Lung (tissue), 12 donors: ENCODE measurements at regions not wholly inside any gene's neighbourhood (a gene's known extent, or its start where the extent isn't known, plus 50 kb on each side); places are given as distances from the start of the nearest gene placed in this dataset. TPM values are rescaled to one million over a fixed set of nuclear protein-coding genes. Genes with fewer than 3 reads are reported as not detected.

Experiments used
- ATAC-seq: fragments of 200-7000 bp; cut with Tn5 transposase; one replicate; pipeline ENCODE4 v1.9.1; 2020; ENCODE audit warnings: moderate number of reproducible peaks; ENCODE audit not compliant: insufficient read depth, low FRiP score
- DNase-seq, 3 donors: peaks; one replicate each; pipeline ENCODE4 v3.0.0-alpha.2; 2013 to 2017
- H3K27ac ChIP-seq, 2 donors: one replicate each; pipeline ENCODE4 v1.5.1; 2013; ENCODE audit warnings: mild to moderate bottlenecking in 2 of 2, moderate library complexity in 2 of 2, control low read depth in 1 of 2, inconsistent platforms in 1 of 2, low read depth in 1 of 2, low read length in 1 of 2
- H3K27me3 ChIP-seq, 3 donors: one replicate each; pipeline ENCODE4 v1.5.1; 2013; ENCODE audit warnings: low read length in 2 of 3; ENCODE audit not compliant: control insufficient read depth in 3 of 3, insufficient read depth in 3 of 3
- H3K36me3 ChIP-seq, 4 donors: one replicate each; pipeline ENCODE4 v1.5.1; 2013; ENCODE audit warnings: low read length in 4 of 4, mild to moderate bottlenecking in 1 of 4, moderate library complexity in 1 of 4; ENCODE audit not compliant: control insufficient read depth in 4 of 4, insufficient read depth in 4 of 4
- H3K4me1 ChIP-seq, 5 donors: one replicate each; pipeline ENCODE4 v1.5.1; 2013; ENCODE audit warnings: low read length in 5 of 5, mild to moderate bottlenecking in 2 of 5, moderate library complexity in 1 of 5; ENCODE audit not compliant: control insufficient read depth in 5 of 5, insufficient read depth in 5 of 5
- H3K4me3 ChIP-seq: one replicate; pipeline ENCODE4 v1.5.1; 2013; ENCODE audit warnings: mild to moderate bottlenecking, control low read depth, moderate library complexity
- H3K9ac ChIP-seq, 2 donors: one replicate each; pipeline ENCODE4 v1.5.1; 2013; ENCODE audit warnings: low read length in 2 of 2, control low read depth in 1 of 2; ENCODE audit not compliant: insufficient read depth in 1 of 2
- H3K9me3 ChIP-seq, 4 donors: one replicate each; pipeline ENCODE4 v1.5.1; 2013; ENCODE audit warnings: low read length in 3 of 4, mild to moderate bottlenecking in 1 of 4, moderate library complexity in 1 of 4; ENCODE audit not compliant: control insufficient read depth in 4 of 4, insufficient read depth in 3 of 4
- WGBS, 2 donors: extraction: QIAGEN DNeasy Blood & Tissue Kit; methylation state at CpG; one replicate each; pipeline ENCODE4 v1.1.7; 2013; 5-methylcytosine and 5-hydroxymethylcytosine counted together
- small RNA-seq: library from RNA; depleted of rRNA; stranded (forward); fragments of <200 nt; gene quantifications from one replicate; pipeline ENCODE3, GENCODE V24; 2014; ENCODE audit warnings: low replicate concordance
- TF ChIP-seq, protein P1 (sequence below): IDR thresholded peaks from 2 replicates; pipeline ENCODE4 v1.5.1; 2012; ENCODE audit warnings: mild to moderate bottlenecking; ENCODE audit errors: control extremely low read depth, extremely low read depth
- donor health status: control.
- donor health status: control.
- donor health status: Bipolar disorder and iron deficiency.
- donor health status: healthy.
- donor health status: DM: yes; HTN: yes; CAD: no.

DNA sequence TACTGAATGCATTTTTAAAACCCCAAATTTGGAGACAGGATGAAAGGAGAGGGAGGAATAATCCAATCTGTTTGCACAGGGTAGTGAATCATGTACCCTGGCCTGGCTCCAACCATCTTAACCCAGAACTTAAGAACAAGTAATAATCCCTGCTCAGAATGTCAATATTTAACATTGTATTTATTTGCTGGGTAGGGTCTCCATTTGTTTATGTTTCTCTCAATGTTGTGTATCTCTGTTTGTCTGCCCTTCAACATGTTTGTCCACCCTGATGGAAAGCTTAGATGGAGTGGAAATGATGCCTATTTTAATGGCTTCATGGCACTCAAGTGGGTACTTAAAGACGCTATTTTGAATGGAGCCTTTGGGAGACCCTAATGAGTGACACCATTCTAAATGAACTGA is 54.4 kb upstream of the CDC42BPA start:
- H3K36me3 ChIP-seq, result no peaks in the 10 kb centered on the region
- TF ChIP-seq, protein P1, sequence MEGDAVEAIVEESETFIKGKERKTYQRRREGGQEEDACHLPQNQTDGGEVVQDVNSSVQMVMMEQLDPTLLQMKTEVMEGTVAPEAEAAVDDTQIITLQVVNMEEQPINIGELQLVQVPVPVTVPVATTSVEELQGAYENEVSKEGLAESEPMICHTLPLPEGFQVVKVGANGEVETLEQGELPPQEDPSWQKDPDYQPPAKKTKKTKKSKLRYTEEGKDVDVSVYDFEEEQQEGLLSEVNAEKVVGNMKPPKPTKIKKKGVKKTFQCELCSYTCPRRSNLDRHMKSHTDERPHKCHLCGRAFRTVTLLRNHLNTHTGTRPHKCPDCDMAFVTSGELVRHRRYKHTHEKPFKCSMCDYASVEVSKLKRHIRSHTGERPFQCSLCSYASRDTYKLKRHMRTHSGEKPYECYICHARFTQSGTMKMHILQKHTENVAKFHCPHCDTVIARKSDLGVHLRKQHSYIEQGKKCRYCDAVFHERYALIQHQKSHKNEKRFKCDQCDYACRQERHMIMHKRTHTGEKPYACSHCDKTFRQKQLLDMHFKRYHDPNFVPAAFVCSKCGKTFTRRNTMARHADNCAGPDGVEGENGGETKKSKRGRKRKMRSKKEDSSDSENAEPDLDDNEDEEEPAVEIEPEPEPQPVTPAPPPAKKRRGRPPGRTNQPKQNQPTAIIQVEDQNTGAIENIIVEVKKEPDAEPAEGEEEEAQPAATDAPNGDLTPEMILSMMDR, result no peak
- H3K9me3 ChIP-seq, result no peaks in the 10 kb centered on the region
- no peak overlapping the region for H3K9ac ChIP-seq
- DNase-seq (no peak), ATAC-seq (peak; percentile 53)
- H3K4me1 ChIP-seq, result peaks cover 0 to 2% (median 0%) of the 10 kb centered on the region in 5 donors
- no peak overlapping the region for H3K4me3 ChIP-seq
- 65 to 82% methylated on average over 1 of the region's 1 CpG for WGBS, 2 donors
- H3K27ac ChIP-seq, result no peak overlapping the region
- no peaks in the 10 kb centered on the region for H3K27me3 ChIP-seq

DNA sequence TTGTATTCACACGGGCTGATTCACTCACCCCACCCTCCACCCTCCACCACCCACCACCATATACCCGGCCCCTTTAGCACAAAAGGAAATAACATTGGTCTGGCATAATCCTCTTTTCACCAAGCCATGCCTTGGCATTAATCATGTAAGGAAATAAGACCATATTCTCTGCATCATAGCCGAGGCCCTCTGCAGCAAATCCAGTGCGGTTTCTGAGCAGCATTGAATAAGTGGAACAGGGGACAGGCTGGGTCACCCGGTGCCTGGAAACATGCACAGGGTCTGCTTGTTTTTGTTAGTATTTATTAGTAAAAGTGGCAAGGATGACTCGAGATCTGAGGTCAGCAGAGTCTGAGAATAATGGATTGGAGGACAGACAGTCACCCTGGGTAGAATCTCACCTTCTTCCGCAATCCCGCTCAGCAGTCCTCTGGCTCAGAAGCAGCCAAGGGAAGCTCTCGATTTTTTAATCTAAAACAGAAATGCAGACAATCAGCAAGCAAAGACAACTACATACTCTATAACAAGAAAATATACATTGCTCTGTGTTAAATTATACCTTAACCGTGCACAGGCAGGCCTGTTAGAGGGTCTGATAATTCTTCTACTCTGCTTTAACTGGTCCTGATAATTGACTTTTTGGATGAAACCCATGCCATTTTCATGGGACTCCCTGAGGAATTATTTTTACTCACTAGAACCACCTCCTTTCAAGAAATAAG is 52.4 kb upstream of the CDC42BPA start:
- no peak for ATAC-seq
- H3K9ac ChIP-seq, result no peak overlapping the region
- DNase-seq, result no peak
- H3K36me3 ChIP-seq, result no peaks in the 10 kb centered on the region
- TF ChIP-seq, protein P1, result no peak
- no peaks in the 10 kb centered on the region for H3K9me3 ChIP-seq
- WGBS, 2 donors, result 81 to 85% methylated on average over 10 of the region's 10 CpGs
- H3K27ac ChIP-seq, result no peak overlapping the region
- H3K4me1 ChIP-seq, result peaks cover 0 to 2% (median 0%) of the 10 kb centered on the region in 5 donors
- no peak overlapping the region for H3K4me3 ChIP-seq
- no peaks in the 10 kb centered on the region for H3K27me3 ChIP-seq

DNA sequence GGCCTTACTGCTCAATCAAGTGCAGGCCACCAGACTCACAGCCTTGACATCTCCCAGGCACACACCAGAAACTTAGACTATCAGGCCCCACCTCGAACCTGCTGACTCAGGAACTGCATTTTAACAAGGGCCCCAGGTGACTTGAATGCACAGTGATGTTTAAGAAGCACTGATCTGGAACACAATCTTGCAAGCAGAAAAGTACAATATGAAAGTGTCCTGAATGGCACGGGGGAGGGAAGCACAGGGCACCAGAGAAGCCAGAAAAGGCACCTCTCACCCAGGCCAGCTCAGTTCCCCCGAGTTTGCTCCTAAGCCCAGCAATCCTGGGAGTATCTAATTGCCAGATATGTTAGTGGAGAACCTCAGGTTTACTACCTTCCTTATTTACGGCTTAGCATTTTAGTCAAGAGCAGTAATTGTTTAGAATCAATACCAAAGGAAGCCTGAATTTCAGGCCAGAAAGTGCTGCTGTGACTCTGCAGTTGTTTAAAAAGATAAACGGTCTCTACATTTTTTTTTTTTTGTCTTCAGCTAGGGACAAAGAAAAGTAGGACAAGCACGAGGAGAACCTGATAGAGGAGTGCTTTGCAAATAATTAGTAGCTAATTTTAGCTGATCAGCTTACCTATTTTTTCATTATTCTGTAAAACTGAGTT is 50.9 kb upstream of the CDC42BPA start:
- TF ChIP-seq, protein P1, result no peak
- Histone ChIP-seq H3K27ac (no peak overlapping the region), H3K4me1 (peaks cover 0 to 2% (median 0%) of the 10 kb centered on the region in 5 donors), H3K9ac (no peak overlapping the region), H3K27me3 (no peaks in the 10 kb centered on the region), H3K4me3 (no peak overlapping the region), H3K9me3 (no peaks in the 10 kb centered on the region), H3K36me3 (no peaks in the 10 kb centered on the region)
- no peak for ATAC-seq
- DNase-seq, result no peak
- WGBS, 2 donors, result 70 to 86% methylated on average over 6 of the region's 6 CpGs

Small RNAs in the stretch of these regions (small RNA-seq; reads per million reads assigned to genes)
- gene AL451054.2 (not detected), gene BTF3P9 (not detected)
